ENCODE measurements at regions not wholly inside any gene's neighbourhood (a gene's known extent, or its start where the extent isn't known, plus 50 kb on each side); places are given as distances from the start of the nearest gene placed in this dataset.

- no peak for DNase-seq (ENCODE audit: low read depth, low spot score)
These were observed 168.1 kb upstream of the DEFB112 start for GRCh38 chr6:50217841-50218240.

- DNase-seq (ENCODE audit: low read depth, low spot score): no peak
These were observed 186.4 kb upstream of the DEFB112 start for GRCh38 chr6:50236164-50236563.

- DNase-seq (ENCODE audit: low read depth, low spot score): no peak
These were observed 190.1 kb upstream of the DEFB112 start for GRCh38 chr6:50239853-50240252.

GRCh38 chr6:50240986-50241385, 191.3 kb upstream of the DEFB112 start:
- DNase-seq (ENCODE audit: low read depth, low spot score): no peak

- no peak for DNase-seq (ENCODE audit: low read depth, low spot score)
These were observed 199.8 kb upstream of the DEFB112 start for GRCh38 chr6:50249493-50249892.

GRCh38 chr6:50257322-50257721, 207.6 kb upstream of the DEFB112 start:
- DNase-seq (ENCODE audit: low read depth, low spot score): no peak

GRCh38 chr6:50259903-50260302, 210.2 kb upstream of the DEFB112 start:
- DNase-seq (ENCODE audit: low read depth, low spot score): no peak

- peak; percentile 7 for DNase-seq (ENCODE audit: low read depth, low spot score)
These were observed 215.4 kb upstream of the DEFB112 start for GRCh38 chr6:50264995-50265571.

GRCh38 chr6:50270415-50270814, 220.7 kb upstream of the DEFB112 start:
- DNase-seq (ENCODE audit: low read depth, low spot score): no peak

- no peak for DNase-seq (ENCODE audit: low read depth, low spot score)
These were observed 221.5 kb upstream of the DEFB112 start for GRCh38 chr6:50271266-50271665.

- DNase-seq (ENCODE audit: low read depth, low spot score): no peak
These were observed 222.1 kb upstream of the DEFB112 start for GRCh38 chr6:50271817-50272216.

- peak; percentile 16 for DNase-seq (ENCODE audit: low read depth, low spot score)
These were observed 222.9 kb upstream of the DEFB112 start for GRCh38 chr6:50272611-50273010.

- DNase-seq (ENCODE audit: low read depth, low spot score): no peak
These were observed 227.1 kb upstream of the DEFB112 start for GRCh38 chr6:50276771-50277261.

- DNase-seq (ENCODE audit: low read depth, low spot score): no peak
These were observed 228.0 kb upstream of the DEFB112 start for GRCh38 chr6:50277774-50278173.

GRCh38 chr6:50278663-50279062, 228.9 kb upstream of the DEFB112 start:
- DNase-seq (ENCODE audit: low read depth, low spot score): no peak

GRCh38 chr6:50285735-50286134, 236.0 kb upstream of the DEFB112 start:
- no peak for DNase-seq (ENCODE audit: low read depth, low spot score)

GRCh38 chr6:50288241-50288640, 238.5 kb upstream of the DEFB112 start:
- DNase-seq (ENCODE audit: low read depth, low spot score): no peak

GRCh38 chr6:50288881-50289280, 239.2 kb upstream of the DEFB112 start:
- DNase-seq (ENCODE audit: low read depth, low spot score): no peak

GRCh38 chr6:50289366-50289765, 239.6 kb upstream of the DEFB112 start:
- DNase-seq (ENCODE audit: low read depth, low spot score): no peak

GRCh38 chr6:50301307-50301706, 251.6 kb upstream of the DEFB112 start:
- DNase-seq (ENCODE audit: low read depth, low spot score): no peak

GRCh38 chr6:50305660-50306059, 255.9 kb upstream of the DEFB112 start:
- no peak for DNase-seq (ENCODE audit: low read depth, low spot score)

- no peak for DNase-seq (ENCODE audit: low read depth, low spot score)
These were observed 268.8 kb upstream of the DEFB112 start for GRCh38 chr6:50318536-50318935.

GRCh38 chr6:50330347-50330746, 280.6 kb upstream of the DEFB112 start:
- no peak for DNase-seq (ENCODE audit: low read depth, low spot score)

GRCh38 chr6:50330963-50331362, 281.2 kb upstream of the DEFB112 start:
- DNase-seq (ENCODE audit: low read depth, low spot score): no peak
